ENCODE measurements at regions not wholly inside any gene's neighbourhood (a gene's known extent, or its start where the extent isn't known, plus 50 kb on each side); places are given as distances from the start of the nearest gene placed in this dataset.

GRCh38 chr5:147167529-147167928 lies 67.3 kb upstream of the STK32A start:
- Histone ChIP-seq H3K36me3 (no peaks in the 10 kb centered on the region), H3K27me3 (no peaks in the 10 kb centered on the region), H3K4me3 (no peak overlapping the region), H3K4me1 (no peaks in the 10 kb centered on the region), H3K9me3 (no peaks in the 10 kb centered on the region), H3K27ac (no peak overlapping the region)
- TF ChIP-seq POLR2AphosphoS5 (IDR thresholded peaks at IDR 0.05): no peak
- WGBS, 2 donors: 80 to 81% methylated on average over 3 of the region's 3 CpGs
- no peak for DNase-seq
- intact Hi-C loops (cut with DNase I): no loop called here

DNA sequence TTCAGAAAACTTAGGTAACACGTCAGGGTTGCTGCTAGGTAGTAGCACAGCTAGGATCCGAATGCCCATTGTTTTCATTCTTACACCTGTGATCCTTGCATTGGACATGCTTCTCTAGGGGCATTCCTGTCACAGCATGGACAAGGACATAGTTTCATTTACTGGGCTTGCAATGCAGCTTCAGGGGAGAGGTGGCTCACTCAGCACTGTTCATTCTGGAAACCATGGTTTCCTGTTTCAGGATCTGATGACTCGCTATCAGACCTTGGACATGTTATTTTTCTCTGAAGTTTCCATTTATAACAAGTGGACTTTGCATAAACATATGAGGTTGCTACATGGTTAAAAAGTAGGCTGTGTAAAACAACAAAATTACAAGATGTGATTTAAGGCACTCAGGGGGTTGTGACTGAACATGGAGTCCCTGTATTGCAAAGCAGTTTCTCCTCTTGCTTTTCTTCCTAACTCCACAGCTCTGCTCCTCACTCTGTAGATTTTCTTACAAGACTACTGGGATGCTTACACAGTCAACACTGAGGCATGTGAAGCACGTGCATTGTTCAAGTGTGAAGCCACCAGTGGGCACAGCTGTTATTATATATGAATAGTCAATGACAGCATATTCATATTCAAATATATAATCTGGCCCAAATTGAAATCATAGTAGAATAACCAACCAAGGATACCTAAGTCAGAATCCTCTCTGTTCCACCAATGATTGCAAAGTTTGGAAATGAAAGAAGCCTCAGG lies 66.1 kb upstream of the STK32A start:
- Histone ChIP-seq H3K4me1 (no peaks in the 10 kb centered on the region), H3K27me3 (no peaks in the 10 kb centered on the region), H3K36me3 (no peaks in the 10 kb centered on the region), H3K4me3 (no peak overlapping the region), H3K9me3 (no peaks in the 10 kb centered on the region), H3K27ac (no peak overlapping the region)
- 75 to 76% methylated on average over 4 of the region's 4 CpGs for WGBS, 2 donors
- TF ChIP-seq POLR2AphosphoS5 (IDR thresholded peaks at IDR 0.05): no peak
- TF ChIP-seq CTCF (IDR thresholded peaks at IDR 0.05): no peak
- TF ChIP-seq EP300 (IDR thresholded peaks at IDR 0.05): no peak
- TF ChIP-seq POLR2A (IDR thresholded peaks at IDR 0.05): no peak
- no peak for DNase-seq
- intact Hi-C loops (cut with DNase I): no loop called here

- H3K36me3 ChIP-seq: no peaks in the 10 kb centered on the region
- no peak overlapping the region for H3K4me3 ChIP-seq
- H3K9me3 ChIP-seq: no peaks in the 10 kb centered on the region
- intact Hi-C loops (cut with DNase I): no loop called here
- TF ChIP-seq POLR2A (IDR thresholded peaks at IDR 0.05) (no peak), POLR2AphosphoS5 (IDR thresholded peaks at IDR 0.05) (no peak)
- H3K27me3 ChIP-seq: no peaks in the 10 kb centered on the region
- no peak for DNase-seq
- H3K4me1 ChIP-seq: no peaks in the 10 kb centered on the region
- H3K27ac ChIP-seq: no peak overlapping the region
Measured at GRCh38 chr5:147169399-147169798, 65.4 kb upstream of the STK32A start.

- TF ChIP-seq CTCF (IDR thresholded peaks at IDR 0.05): no peak
- TF ChIP-seq POLR2A (IDR thresholded peaks at IDR 0.05): no peak
- no peak for TF ChIP-seq POLR2AphosphoS5 (IDR thresholded peaks at IDR 0.05)
- TF ChIP-seq EP300 (IDR thresholded peaks at IDR 0.05): no peak
- H3K9me3 ChIP-seq: no peaks in the 10 kb centered on the region
- no peaks in the 10 kb centered on the region for H3K27me3 ChIP-seq
- H3K4me1 ChIP-seq: no peaks in the 10 kb centered on the region
- intact Hi-C loops (cut with DNase I): no loop called here
- H3K36me3 ChIP-seq: no peaks in the 10 kb centered on the region
- no peak for DNase-seq
- WGBS, 2 donors: 47 to 80% methylated on average over 3 of the region's 3 CpGs
- no peak overlapping the region for H3K4me3 ChIP-seq
- H3K27ac ChIP-seq: no peak overlapping the region
Measured at GRCh38 chr5:147169901-147170300, 64.9 kb upstream of the STK32A start.

GRCh38 chr5:147170603-147171002 lies 64.2 kb upstream of the STK32A start:
- WGBS, 2 donors: 59 to 72% methylated on average over 4 of the region's 4 CpGs
- TF ChIP-seq EP300 (IDR thresholded peaks at IDR 0.05): no peak
- no peak for TF ChIP-seq POLR2A (IDR thresholded peaks at IDR 0.05)
- no peak for TF ChIP-seq POLR2AphosphoS5 (IDR thresholded peaks at IDR 0.05)
- TF ChIP-seq CTCF (IDR thresholded peaks at IDR 0.05): no peak
- no peak for DNase-seq
- H3K4me3 ChIP-seq: no peak overlapping the region
- no peak overlapping the region for H3K27ac ChIP-seq
- intact Hi-C loops (cut with DNase I): no loop called here
- H3K27me3 ChIP-seq: no peaks in the 10 kb centered on the region
- no peaks in the 10 kb centered on the region for H3K9me3 ChIP-seq
- no peaks in the 10 kb centered on the region for H3K36me3 ChIP-seq
- H3K4me1 ChIP-seq: no peaks in the 10 kb centered on the region
